GM23338 (cell line): ENCODE measurements at regions not wholly inside any gene's neighbourhood (a gene's known extent, or its start where the extent isn't known, plus 50 kb on each side); places are given as distances from the start of the nearest gene placed in this dataset.

Experiments used
- ATAC-seq: fragments of 200-7000 bp; cut with Tn5 transposase; 3 replicates; pipeline ENCODE4 v1.9.1; 2020
- DNase-seq: peaks from one replicate; pipeline ENCODE4 v3.0.0-alpha.2; 2015; ENCODE audit warnings: low spot score
- H2AFZ ChIP-seq: fragments of 200-600 bp; sonication (generic); 2 replicates; pipeline ENCODE4 v1.8.0; 2016; ENCODE audit warnings: antibody characterized with exemption, mild to moderate bottlenecking, moderate library complexity
- H3F3A ChIP-seq: fragments of 200-600 bp; sonication (generic); replicated peaks from 2 replicates; pipeline ENCODE4 v1.8.0; 2017; ENCODE audit warnings: antibody characterized with exemption, mixed run types, low read depth
- H3K27ac ChIP-seq: fragments of 200-600 bp; sonication (generic); 2 replicates; pipeline ENCODE4 v1.6.1; 2016; ENCODE audit warnings: low read depth
- H3K27me3 ChIP-seq: fragments of 200-600 bp; sonication (generic); 2 replicates; pipeline ENCODE4 v1.8.0; 2016; ENCODE audit warnings: mild to moderate bottlenecking, mixed run types, moderate library complexity; ENCODE audit not compliant: insufficient read depth
- H3K36me3 ChIP-seq: fragments of 200-600 bp; sonication (generic); 2 replicates; pipeline ENCODE4 v1.8.0; 2016; ENCODE audit warnings: mild to moderate bottlenecking; ENCODE audit not compliant: insufficient read depth
- H3K4me1 ChIP-seq: fragments of 200-600 bp; sonication (generic); 2 replicates; pipeline ENCODE4 v1.8.0; 2016; ENCODE audit warnings: mild to moderate bottlenecking, moderate library complexity; ENCODE audit not compliant: insufficient read depth
- H3K4me2 ChIP-seq: fragments of 200-600 bp; sonication (generic); 2 replicates; pipeline ENCODE4 v1.7.1; 2017; ENCODE audit warnings: mixed run types
- H3K4me3 ChIP-seq: fragments of 200-600 bp; sonication (generic); 2 replicates; pipeline ENCODE4 v1.6.1; 2016; ENCODE audit warnings: mixed run types
- H3K79me2 ChIP-seq: fragments of 200-600 bp; sonication (generic); replicated peaks from 2 replicates; pipeline ENCODE4 v1.8.0; 2017; ENCODE audit warnings: mild to moderate bottlenecking; ENCODE audit not compliant: insufficient read depth
- H3K9me2 ChIP-seq: fragments of 200-600 bp; sonication (generic); 2 replicates; pipeline ENCODE4 v1.8.0; 2017; ENCODE audit not compliant: insufficient read depth
- H4K20me1 ChIP-seq: fragments of 200-600 bp; sonication (generic); replicated peaks from 2 replicates; pipeline ENCODE4 v1.8.0; 2017; ENCODE audit warnings: mild to moderate bottlenecking; ENCODE audit not compliant: insufficient read depth
- H3K27ac Mint-ChIP-seq: 2 replicates; pipeline ENCODE4 v1.8.0; 2020; ENCODE audit warnings: inconsistent platforms, mild to moderate bottlenecking, moderate library complexity, mixed read lengths
- H3K27me3 Mint-ChIP-seq: 3 replicates; pipeline ENCODE4 v1.8.0; 2022; ENCODE audit warnings: low read depth, mild to moderate bottlenecking, moderate library complexity, mixed read lengths, inconsistent platforms; ENCODE audit not compliant: insufficient read depth, poor library complexity
- H3K36me3 Mint-ChIP-seq: 3 replicates; pipeline ENCODE4 v1.8.0; 2021; ENCODE audit warnings: low read depth, mild to moderate bottlenecking, inconsistent platforms, moderate library complexity, mixed read lengths
- H3K4me1 Mint-ChIP-seq: 3 replicates; pipeline ENCODE4 v1.8.0; 2020; ENCODE audit warnings: mild to moderate bottlenecking, inconsistent platforms, mixed read lengths
- H3K4me3 Mint-ChIP-seq: 3 replicates; pipeline ENCODE4 v1.8.0; 2021; ENCODE audit warnings: moderate library complexity, mild to moderate bottlenecking, inconsistent platforms, mixed read lengths
- H3K9me3 Mint-ChIP-seq: 3 replicates; pipeline ENCODE4 v1.8.0; 2020; ENCODE audit warnings: moderate library complexity, mild to moderate bottlenecking, inconsistent platforms, mixed read lengths
- CREB1 ChIP-seq: fragments of 250-450 bp; sonication (Bioruptor Pico); IDR thresholded peaks from 2 replicates; pipeline ENCODE4 v1.5.0; 2020; ENCODE audit warnings: low read depth, mild to moderate bottlenecking, moderate library complexity
- EZH2 ChIP-seq: fragments of 200-600 bp; sonication (generic); IDR thresholded peaks from one replicate; pipeline ENCODE4 v1.8.0; 2017; ENCODE audit warnings: antibody characterized with exemption, mild to moderate bottlenecking, low read depth; ENCODE audit not compliant: unreplicated experiment
- EZH2phosphoT487 ChIP-seq: fragments of 200-600 bp; sonication (generic); IDR thresholded peaks from one replicate; pipeline ENCODE4 v1.8.1; 2018; ENCODE audit warnings: antibody characterized with exemption; ENCODE audit not compliant: unreplicated experiment
- JUNB ChIP-seq: IDR thresholded peaks from one replicate; pipeline ENCODE4 v1.6.1; 2016; ENCODE audit warnings: antibody characterized with exemption; ENCODE audit not compliant: unreplicated experiment
- NANOG ChIP-seq: IDR thresholded peaks from 2 replicates; pipeline ENCODE4 v1.6.1; 2016; ENCODE audit warnings: antibody characterized with exemption, borderline replicate concordance
- POLR2AphosphoS5 ChIP-seq: IDR thresholded peaks from 2 replicates; pipeline ENCODE4 v1.6.1; 2016; ENCODE audit warnings: antibody characterized with exemption, low read depth
- ZNF331 ChIP-seq: fragments of 250-450 bp; sonication (Bioruptor Pico); IDR thresholded peaks from 2 replicates; pipeline ENCODE4 v1.5.0; 2020; ENCODE audit warnings: low read depth, mild to moderate bottlenecking, moderate library complexity
- TF ChIP-seq, protein P1 (sequence below), 2 experiments: fragments of 200-600 bp in 1 of 2; sonication (generic) in 1 of 2; conservative IDR thresholded peaks; 2 replicates each; pipeline versions ENCODE4 v1.5.1 to v1.6.1; 2016 to 2017; ENCODE audit warnings: antibody characterized with exemption in 2 of 2, low read depth in 2 of 2, mild to moderate bottlenecking in 2 of 2, moderate library complexity in 1 of 2
- TF ChIP-seq, protein P2 (sequence below): IDR thresholded peaks from 2 replicates; pipeline ENCODE4 v1.6.1; 2016; ENCODE audit warnings: antibody characterized with exemption
- TF ChIP-seq, protein P3 (sequence below): IDR thresholded peaks from one replicate; pipeline ENCODE4 v1.6.1; 2018; ENCODE audit warnings: antibody characterized with exemption; ENCODE audit not compliant: unreplicated experiment

DNA sequence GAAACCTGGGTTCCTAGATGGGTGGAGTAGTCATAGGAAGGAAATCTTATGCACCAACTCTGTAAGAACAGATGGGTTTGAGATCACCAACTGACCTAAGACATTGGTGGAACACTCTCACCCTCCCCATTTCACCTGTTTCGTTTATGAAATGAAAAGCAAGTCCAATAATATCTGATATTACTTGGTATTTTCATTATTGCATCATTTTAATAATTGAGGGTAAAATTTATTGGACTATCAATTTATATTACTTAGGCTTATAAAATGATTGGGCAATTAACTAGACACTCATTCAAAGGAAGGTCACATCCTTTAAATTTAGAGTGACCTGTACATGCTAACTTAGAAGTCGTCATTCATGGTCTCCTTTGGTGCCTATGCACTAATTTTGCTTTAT is 503.9 kb downstream of the TAFA4 start (continued):
- TF ChIP-seq, protein P1, sequence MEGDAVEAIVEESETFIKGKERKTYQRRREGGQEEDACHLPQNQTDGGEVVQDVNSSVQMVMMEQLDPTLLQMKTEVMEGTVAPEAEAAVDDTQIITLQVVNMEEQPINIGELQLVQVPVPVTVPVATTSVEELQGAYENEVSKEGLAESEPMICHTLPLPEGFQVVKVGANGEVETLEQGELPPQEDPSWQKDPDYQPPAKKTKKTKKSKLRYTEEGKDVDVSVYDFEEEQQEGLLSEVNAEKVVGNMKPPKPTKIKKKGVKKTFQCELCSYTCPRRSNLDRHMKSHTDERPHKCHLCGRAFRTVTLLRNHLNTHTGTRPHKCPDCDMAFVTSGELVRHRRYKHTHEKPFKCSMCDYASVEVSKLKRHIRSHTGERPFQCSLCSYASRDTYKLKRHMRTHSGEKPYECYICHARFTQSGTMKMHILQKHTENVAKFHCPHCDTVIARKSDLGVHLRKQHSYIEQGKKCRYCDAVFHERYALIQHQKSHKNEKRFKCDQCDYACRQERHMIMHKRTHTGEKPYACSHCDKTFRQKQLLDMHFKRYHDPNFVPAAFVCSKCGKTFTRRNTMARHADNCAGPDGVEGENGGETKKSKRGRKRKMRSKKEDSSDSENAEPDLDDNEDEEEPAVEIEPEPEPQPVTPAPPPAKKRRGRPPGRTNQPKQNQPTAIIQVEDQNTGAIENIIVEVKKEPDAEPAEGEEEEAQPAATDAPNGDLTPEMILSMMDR (conservative IDR thresholded peaks at IDR 0.05; ENCODE audit: low read depth in 2 of 2) = no peak
- no peak for TF ChIP-seq POLR2AphosphoS5
- no peak for TF ChIP-seq EZH2phosphoT487
- no peak for TF ChIP-seq JUNB
- TF ChIP-seq, protein P2, sequence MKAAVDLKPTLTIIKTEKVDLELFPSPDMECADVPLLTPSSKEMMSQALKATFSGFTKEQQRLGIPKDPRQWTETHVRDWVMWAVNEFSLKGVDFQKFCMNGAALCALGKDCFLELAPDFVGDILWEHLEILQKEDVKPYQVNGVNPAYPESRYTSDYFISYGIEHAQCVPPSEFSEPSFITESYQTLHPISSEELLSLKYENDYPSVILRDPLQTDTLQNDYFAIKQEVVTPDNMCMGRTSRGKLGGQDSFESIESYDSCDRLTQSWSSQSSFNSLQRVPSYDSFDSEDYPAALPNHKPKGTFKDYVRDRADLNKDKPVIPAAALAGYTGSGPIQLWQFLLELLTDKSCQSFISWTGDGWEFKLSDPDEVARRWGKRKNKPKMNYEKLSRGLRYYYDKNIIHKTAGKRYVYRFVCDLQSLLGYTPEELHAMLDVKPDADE = no peak
- TF ChIP-seq NANOG = no peak
- TF ChIP-seq, protein P3, sequence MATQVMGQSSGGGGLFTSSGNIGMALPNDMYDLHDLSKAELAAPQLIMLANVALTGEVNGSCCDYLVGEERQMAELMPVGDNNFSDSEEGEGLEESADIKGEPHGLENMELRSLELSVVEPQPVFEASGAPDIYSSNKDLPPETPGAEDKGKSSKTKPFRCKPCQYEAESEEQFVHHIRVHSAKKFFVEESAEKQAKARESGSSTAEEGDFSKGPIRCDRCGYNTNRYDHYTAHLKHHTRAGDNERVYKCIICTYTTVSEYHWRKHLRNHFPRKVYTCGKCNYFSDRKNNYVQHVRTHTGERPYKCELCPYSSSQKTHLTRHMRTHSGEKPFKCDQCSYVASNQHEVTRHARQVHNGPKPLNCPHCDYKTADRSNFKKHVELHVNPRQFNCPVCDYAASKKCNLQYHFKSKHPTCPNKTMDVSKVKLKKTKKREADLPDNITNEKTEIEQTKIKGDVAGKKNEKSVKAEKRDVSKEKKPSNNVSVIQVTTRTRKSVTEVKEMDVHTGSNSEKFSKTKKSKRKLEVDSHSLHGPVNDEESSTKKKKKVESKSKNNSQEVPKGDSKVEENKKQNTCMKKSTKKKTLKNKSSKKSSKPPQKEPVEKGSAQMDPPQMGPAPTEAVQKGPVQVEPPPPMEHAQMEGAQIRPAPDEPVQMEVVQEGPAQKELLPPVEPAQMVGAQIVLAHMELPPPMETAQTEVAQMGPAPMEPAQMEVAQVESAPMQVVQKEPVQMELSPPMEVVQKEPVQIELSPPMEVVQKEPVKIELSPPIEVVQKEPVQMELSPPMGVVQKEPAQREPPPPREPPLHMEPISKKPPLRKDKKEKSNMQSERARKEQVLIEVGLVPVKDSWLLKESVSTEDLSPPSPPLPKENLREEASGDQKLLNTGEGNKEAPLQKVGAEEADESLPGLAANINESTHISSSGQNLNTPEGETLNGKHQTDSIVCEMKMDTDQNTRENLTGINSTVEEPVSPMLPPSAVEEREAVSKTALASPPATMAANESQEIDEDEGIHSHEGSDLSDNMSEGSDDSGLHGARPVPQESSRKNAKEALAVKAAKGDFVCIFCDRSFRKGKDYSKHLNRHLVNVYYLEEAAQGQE = no peak
- TF ChIP-seq CREB1 = no peak

DNA sequence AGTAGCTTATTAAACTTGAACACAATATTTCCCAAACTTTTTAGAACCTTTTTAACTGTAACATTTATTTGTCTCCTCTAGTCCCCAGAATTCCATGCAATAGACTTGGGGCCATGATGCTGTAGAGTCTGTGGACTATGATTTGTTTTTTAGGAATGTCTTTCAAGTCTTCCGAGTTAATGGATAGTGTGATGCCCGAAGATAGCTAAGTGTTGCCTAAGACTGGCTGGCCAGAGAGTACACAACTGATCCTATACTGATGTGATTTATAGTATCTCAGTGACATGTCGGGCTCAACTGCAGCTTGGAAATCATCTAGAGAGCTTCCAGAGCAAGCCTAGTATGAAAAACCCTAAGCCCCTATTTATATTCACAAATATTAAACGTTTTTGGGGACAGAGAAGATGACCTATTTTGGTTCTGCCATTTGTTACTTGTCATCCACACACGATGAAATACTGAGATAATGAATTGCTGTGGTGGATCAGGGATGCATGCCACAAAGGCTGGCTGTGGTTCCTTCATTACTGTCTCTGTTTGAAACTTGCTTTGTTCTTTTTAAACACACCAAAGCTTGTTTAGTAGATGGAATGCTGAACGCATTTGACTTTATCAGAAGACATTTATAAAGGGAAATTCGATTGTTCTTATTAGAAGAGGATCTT is 507.4 kb downstream of the TAFA4 start:
- no peak overlapping the region for H3K4me2 ChIP-seq
- no peaks in the 10 kb centered on the region for H3K79me2 ChIP-seq
- no peak overlapping the region for H2AFZ ChIP-seq
- H3K27me3 Mint-ChIP-seq = peaks cover 3% of the 10 kb centered on the region
- H3K4me1 Mint-ChIP-seq = peaks cover 4% of the 10 kb centered on the region; the same call in 2 of the 3 replicates
- DNase-seq (no peak), ATAC-seq (no peak)
- peaks cover 17% of the 10 kb centered on the region for H3K9me2 ChIP-seq
- no peak overlapping the region for H3K4me3 Mint-ChIP-seq
- no peaks in the 10 kb centered on the region for H3K36me3 Mint-ChIP-seq
- no peaks in the 10 kb centered on the region for H3F3A ChIP-seq
- H3K9me3 Mint-ChIP-seq = no peaks in the 10 kb centered on the region
- peaks cover 7% of the 10 kb centered on the region; the same call in 1 of the 2 replicates for H3K4me1 ChIP-seq
- no peaks in the 10 kb centered on the region for H3K27me3 ChIP-seq
- no peaks in the 10 kb centered on the region for H3K36me3 ChIP-seq
- H3K27ac ChIP-seq = no peak overlapping the region
- no peak overlapping the region for H3K4me3 ChIP-seq
- H4K20me1 ChIP-seq = no peaks in the 10 kb centered on the region
- H3K27ac Mint-ChIP-seq = no peak overlapping the region
- no peak for TF ChIP-seq ZNF331 (CRISPR knock-in tag)
- no peak for TF ChIP-seq JUNB
- TF ChIP-seq, protein P3 = no peak
- TF ChIP-seq EZH2 = no peak
